ENCODE measurements at regions not wholly inside any gene's neighbourhood (a gene's known extent, or its start where the extent isn't known, plus 50 kb on each side); places are given as distances from the start of the nearest gene placed in this dataset.
"Not testable (repeated sequence)": the region's sequence is repeated elsewhere in the genome, so short reads cannot be mapped to it uniquely, and the experiment has no call there.

GRCh38 chr15:81828135-81828534 is 217.7 kb downstream of the MEX3B start:
- DNase-seq: no peak

- no peak for DNase-seq
These were observed 220.7 kb downstream of the MEX3B start for GRCh38 chr15:81825136-81825535.

GRCh38 chr15:81822587-81822986 is 223.2 kb downstream of the MEX3B start:
- DNase-seq: not testable (repeated sequence)

GRCh38 chr15:81819924-81820635 is 225.7 kb downstream of the MEX3B start:
- DNase-seq: no peak

- DNase-seq: no peak
These were observed 230.8 kb downstream of the MEX3B start for GRCh38 chr15:81814882-81815455.

- no peak for DNase-seq
These were observed 232.6 kb downstream of the MEX3B start for GRCh38 chr15:81813215-81813614.

- DNase-seq: no peak
These were observed 233.4 kb downstream of the MEX3B start for GRCh38 chr15:81812456-81812855.

- DNase-seq: no peak
These were observed 234.1 kb downstream of the MEX3B start for GRCh38 chr15:81811736-81812135.

- DNase-seq: peak in 4 of 56 donors; percentile 3 to 7 (median 5)
These were observed 236.3 kb downstream of the MEX3B start for GRCh38 chr15:81809543-81809942.

- no peak for DNase-seq
These were observed 238.0 kb downstream of the MEX3B start for GRCh38 chr15:81807806-81808205.

- no peak for DNase-seq
These were observed 238.6 kb downstream of the MEX3B start for GRCh38 chr15:81807186-81807585.

GRCh38 chr15:81795899-81796298 is 249.9 kb downstream of the MEX3B start:
- no peak for DNase-seq

- DNase-seq: no peak
These were observed 253.2 kb downstream of the MEX3B start for GRCh38 chr15:81792646-81793045.

GRCh38 chr15:81791322-81791721 is 254.5 kb downstream of the MEX3B start:
- DNase-seq: not testable (repeated sequence)

- DNase-seq: no peak
These were observed 256.4 kb downstream of the MEX3B start for GRCh38 chr15:81789403-81789802.

GRCh38 chr15:81786776-81787175 is 259.0 kb downstream of the MEX3B start:
- no peak for DNase-seq

- no peak for DNase-seq
These were observed 260.1 kb downstream of the MEX3B start for GRCh38 chr15:81785679-81786078.

- DNase-seq: no peak
These were observed 260.6 kb downstream of the MEX3B start for GRCh38 chr15:81785181-81785580.

- no peak for DNase-seq
These were observed 261.1 kb downstream of the MEX3B start for GRCh38 chr15:81784751-81785150.

GRCh38 chr15:81783586-81783985 is 262.2 kb downstream of the MEX3B start:
- DNase-seq: no peak

GRCh38 chr15:81783076-81783475 is 262.7 kb downstream of the MEX3B start:
- no peak for DNase-seq

- DNase-seq: no peak
These were observed 264.4 kb downstream of the MEX3B start for GRCh38 chr15:81781395-81781794.

- DNase-seq: no peak
These were observed 264.9 kb downstream of the MEX3B start for GRCh38 chr15:81780966-81781365.
